Naive thymus-derived CD4-positive, alpha-beta T cell (primary cell): ENCODE measurements at regions not wholly inside any gene's neighbourhood (a gene's known extent, or its start where the extent isn't known, plus 50 kb on each side); places are given as distances from the start of the nearest gene placed in this dataset.

Source experiments
- ATAC-seq: fragments of 150-1000 bp; cut with Tn5 transposase; 2 replicates; pipeline ENCODE4 v1.10.0; 2021; ENCODE audit warnings: mild to moderate bottlenecking, moderate library complexity
- CTCF ChIA-PET: fragments of 350-600 bp; sonication (Branson Sonifier 250); formaldehyde crosslinking; loops from one replicate; lab custom pipeline; 2021; ENCODE audit warnings: antibody characterized with exemption; lab: Charles Lee
- POLR2A ChIA-PET: fragments of 350-600 bp; sonication (Branson Sonifier 250); formaldehyde crosslinking; loops from one replicate; lab custom pipeline; 2021; ENCODE audit warnings: antibody characterized with exemption, inconsistent platforms; lab: Charles Lee
- DNase-seq, 9 donors: peaks; one replicate each; pipeline versions ENCODE4 v3.0.0 to v3.0.0-alpha.2; 2020 to 2022; ENCODE audit warnings: mixed read lengths in 1 of 9
- H3K27ac ChIP-seq: one replicate; pipeline ENCODE4 v1.7.0; 2013; ENCODE audit warnings: mild to moderate bottlenecking, low read depth, low read length, moderate library complexity
- H3K27me3 ChIP-seq, 2 donors: one replicate each; pipeline ENCODE4 v1.7.0; 2013; ENCODE audit warnings: low read length in 2 of 2, mild to moderate bottlenecking in 2 of 2, moderate library complexity in 2 of 2; ENCODE audit not compliant: control insufficient read depth in 2 of 2, insufficient read depth in 2 of 2
- H3K36me3 ChIP-seq, 3 experiments: 1 replicate in 2 of 3; 2 replicates in 1 of 3; pipeline ENCODE4 v1.7.0; 2013; ENCODE audit warnings: low read length in 3 of 3, mild to moderate bottlenecking in 3 of 3, moderate library complexity in 1 of 3; ENCODE audit not compliant: insufficient read depth in 3 of 3, control insufficient read depth in 2 of 3
- H3K4me1 ChIP-seq, 2 donors: one replicate each; pipeline ENCODE4 v1.7.0; 2013; ENCODE audit warnings: low read length in 2 of 2, mild to moderate bottlenecking in 2 of 2, moderate library complexity in 1 of 2; ENCODE audit not compliant: control insufficient read depth in 2 of 2, insufficient read depth in 2 of 2
- H3K4me3 ChIP-seq: 2 replicates; pipeline ENCODE4 v1.7.0; 2013; ENCODE audit warnings: mild to moderate bottlenecking, low read length
- H3K9me3 ChIP-seq, 3 experiments: 1 replicate in 2 of 3; 2 replicates in 1 of 3; pipeline ENCODE4 v1.7.0; 2013; ENCODE audit warnings: low read length in 3 of 3; ENCODE audit not compliant: control insufficient read depth in 2 of 3
- H3K27ac Mint-ChIP-seq, 9 donors: one replicate each; pipeline ENCODE4 v1.8.0; 2020 to 2022; ENCODE audit warnings: mixed read lengths in 9 of 9, mild to moderate bottlenecking in 8 of 9, moderate library complexity in 5 of 9, inconsistent platforms in 2 of 9
- H3K27me3 Mint-ChIP-seq, 5 donors: one replicate each; pipeline ENCODE4 v1.8.0; 2021 to 2022; ENCODE audit warnings: mixed read lengths in 5 of 5, mild to moderate bottlenecking in 1 of 5
- H3K36me3 Mint-ChIP-seq, 5 donors: one replicate each; pipeline ENCODE4 v1.8.0; 2020 to 2022; ENCODE audit warnings: mixed read lengths in 5 of 5, mild to moderate bottlenecking in 3 of 5, inconsistent platforms in 1 of 5
- H3K4me1 Mint-ChIP-seq, 7 donors: one replicate each; pipeline ENCODE4 v1.8.0; 2020 to 2022; ENCODE audit warnings: mixed read lengths in 7 of 7, mild to moderate bottlenecking in 3 of 7, inconsistent platforms in 1 of 7
- H3K4me3 Mint-ChIP-seq, 10 donors: one replicate each; pipeline ENCODE4 v1.8.0; 2020 to 2022; ENCODE audit warnings: mild to moderate bottlenecking in 10 of 10, mixed read lengths in 10 of 10, moderate library complexity in 6 of 10, inconsistent platforms in 2 of 10
- H3K9me3 Mint-ChIP-seq, 11 donors: one replicate each; pipeline ENCODE4 v1.8.0; 2020 to 2022; ENCODE audit warnings: mixed read lengths in 11 of 11, mild to moderate bottlenecking in 4 of 11, inconsistent platforms in 1 of 11, moderate library complexity in 1 of 11
- intact Hi-C, 2 donors: fragments of 100-400 bp; cut with micrococcal nuclease; formaldehyde crosslinking; loops; one replicate each; pipeline ENCODE4 v1.15.1; 2023

DNA sequence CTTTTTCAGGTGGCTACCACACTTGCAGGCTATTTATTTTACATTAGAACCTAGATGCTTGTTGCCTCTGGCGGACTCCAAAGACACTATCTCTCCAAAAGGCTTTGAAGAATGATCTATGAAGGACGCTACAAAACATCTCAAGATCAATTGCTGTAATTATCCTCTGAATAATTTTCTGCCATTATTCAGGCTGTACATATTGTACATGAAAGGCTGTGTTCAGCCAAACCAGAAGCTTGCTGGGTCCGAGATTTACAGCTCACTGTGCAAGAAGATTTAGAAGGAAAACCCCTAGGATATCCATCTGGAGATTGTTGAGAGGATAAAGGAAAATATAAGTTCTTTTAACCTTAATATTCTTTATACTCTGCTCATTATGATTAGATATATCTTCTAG lies 523.6 kb upstream of the PLXNA2 start:
- H3K27ac ChIP-seq: no peak overlapping the region
- Mint-ChIP-seq H3K27me3 (peaks cover 0 to 6% (median 2%) of the 10 kb centered on the region in 5 donors), H3K9me3 (peaks cover 0 to 2% (median 0%) of the 10 kb centered on the region in 11 donors), H3K27ac (no peak overlapping the region), H3K4me3 (no peak overlapping the region), H3K36me3 (no peaks in the 10 kb centered on the region), H3K4me1 (no peaks in the 10 kb centered on the region)
- ChIA-PET CTCF (no interaction called here), POLR2A (no interaction called here)
- DNase-seq (no peak), ATAC-seq (no peak)
- no peaks in the 10 kb centered on the region for H3K27me3 ChIP-seq
- H3K4me1 ChIP-seq: no peaks in the 10 kb centered on the region
- no peaks in the 10 kb centered on the region for H3K36me3 ChIP-seq
- intact Hi-C loops: no loop called here
- no peaks in the 10 kb centered on the region for H3K9me3 ChIP-seq
- no peak overlapping the region for H3K4me3 ChIP-seq

DNA sequence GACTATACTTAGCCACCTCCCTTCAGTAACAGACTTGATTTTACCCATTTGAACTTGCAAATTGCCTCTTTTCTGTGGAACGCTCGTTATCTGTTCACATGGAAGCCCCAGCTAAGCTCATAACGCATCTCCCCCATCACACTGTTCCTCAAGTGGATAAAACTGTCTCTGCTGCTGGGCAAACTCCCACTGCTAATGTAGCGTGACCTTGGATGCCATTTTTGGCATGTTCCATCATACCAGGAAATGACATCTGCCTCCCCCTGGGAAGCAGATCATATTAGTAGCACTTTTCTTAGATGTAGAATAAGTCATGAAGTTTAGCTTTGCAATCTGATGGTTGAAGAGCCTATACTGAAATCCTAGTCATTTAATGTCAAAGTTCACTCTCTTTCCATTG lies 528.7 kb upstream of the PLXNA2 start:
- no peak overlapping the region for H3K4me3 Mint-ChIP-seq
- POLR2A ChIA-PET: no interaction called here
- H3K4me1 Mint-ChIP-seq: no peaks in the 10 kb centered on the region
- no peak for DNase-seq
- no peak overlapping the region for H3K27ac Mint-ChIP-seq
- Histone ChIP-seq H3K4me3 (no peak overlapping the region), H3K9me3 (no peaks in the 10 kb centered on the region), H3K27ac (no peak overlapping the region), H3K4me1 (no peaks in the 10 kb centered on the region), H3K27me3 (no peaks in the 10 kb centered on the region), H3K36me3 (no peaks in the 10 kb centered on the region)
- no peak for ATAC-seq
- CTCF ChIA-PET: no interaction called here
- H3K27me3 Mint-ChIP-seq: peaks cover 0 to 15% (median 4%) of the 10 kb centered on the region in 5 donors
- intact Hi-C loops: no loop called here
- peaks cover 0 to 10% (median 0%) of the 10 kb centered on the region in 11 donors for H3K9me3 Mint-ChIP-seq
- no peaks in the 10 kb centered on the region for H3K36me3 Mint-ChIP-seq

DNA sequence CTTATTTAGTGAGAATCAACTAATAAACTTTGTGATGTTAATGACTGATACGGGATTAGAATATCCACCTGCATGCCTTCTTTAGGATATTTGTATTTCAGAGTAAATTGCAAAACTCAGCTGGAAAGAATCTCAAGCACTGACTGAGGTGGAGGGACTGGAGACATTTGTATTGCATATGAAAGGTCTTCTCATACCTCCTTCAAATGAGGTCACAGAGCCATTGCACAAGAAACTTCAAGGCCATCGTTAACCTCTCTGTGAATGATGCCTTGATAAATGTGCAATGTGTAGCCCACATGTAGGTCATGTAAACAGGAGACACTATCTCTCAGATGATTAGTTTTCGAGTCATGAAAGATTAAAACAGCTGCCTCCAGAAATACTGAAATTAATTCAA lies 531.7 kb upstream of the PLXNA2 start:
- intact Hi-C loops: no loop called here
- POLR2A ChIA-PET: no interaction called here
- Histone ChIP-seq H3K4me3 (no peak overlapping the region), H3K27ac (no peak overlapping the region), H3K27me3 (no peaks in the 10 kb centered on the region), H3K9me3 (no peaks in the 10 kb centered on the region), H3K36me3 (no peaks in the 10 kb centered on the region), H3K4me1 (no peaks in the 10 kb centered on the region)
- CTCF ChIA-PET: no interaction called here
- no peaks in the 10 kb centered on the region for H3K36me3 Mint-ChIP-seq
- H3K27me3 Mint-ChIP-seq: peaks cover 0 to 15% (median 4%) of the 10 kb centered on the region in 5 donors
- no peak overlapping the region for H3K4me3 Mint-ChIP-seq
- H3K27ac Mint-ChIP-seq: no peak overlapping the region
- ATAC-seq: no peak
- H3K4me1 Mint-ChIP-seq: no peaks in the 10 kb centered on the region
- H3K9me3 Mint-ChIP-seq: peaks cover 0 to 10% (median 0%) of the 10 kb centered on the region in 11 donors
- DNase-seq: no peak

DNA sequence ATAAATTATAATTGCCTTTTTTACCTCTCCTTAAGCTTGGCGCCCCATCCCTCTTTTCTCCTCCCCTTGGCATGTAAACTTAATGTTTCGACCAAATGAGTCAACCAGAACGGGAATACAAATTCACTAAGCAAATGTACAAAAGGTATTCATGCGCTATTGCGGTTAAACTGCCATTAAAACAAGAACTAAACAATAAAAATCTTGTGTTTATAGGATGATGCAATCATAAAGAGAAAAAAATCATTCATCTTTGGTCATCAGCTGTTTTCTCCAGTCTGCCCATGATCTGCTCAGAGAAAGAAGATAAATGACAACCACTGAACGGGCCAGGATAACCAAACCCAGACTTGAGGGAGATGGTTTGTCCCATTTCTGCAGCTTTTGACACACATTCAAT lies 534.2 kb upstream of the PLXNA2 start:
- Histone ChIP-seq H3K36me3 (no peaks in the 10 kb centered on the region), H3K27me3 (no peaks in the 10 kb centered on the region), H3K4me3 (no peak overlapping the region), H3K9me3 (no peaks in the 10 kb centered on the region), H3K4me1 (no peaks in the 10 kb centered on the region), H3K27ac (no peak overlapping the region)
- intact Hi-C loops: no loop called here
- Mint-ChIP-seq H3K27ac (peak overlapping the region in 1 of 9 donors; percentile 32), H3K27me3 (peaks cover 0 to 12% (median 0%) of the 10 kb centered on the region in 5 donors), H3K4me1 (no peaks in the 10 kb centered on the region), H3K36me3 (no peaks in the 10 kb centered on the region), H3K4me3 (no peak overlapping the region), H3K9me3 (peaks cover 0 to 7% (median 0%) of the 10 kb centered on the region in 11 donors)
- POLR2A ChIA-PET: no interaction called here
- no peak for DNase-seq
- CTCF ChIA-PET: no interaction called here
- no peak for ATAC-seq

DNA sequence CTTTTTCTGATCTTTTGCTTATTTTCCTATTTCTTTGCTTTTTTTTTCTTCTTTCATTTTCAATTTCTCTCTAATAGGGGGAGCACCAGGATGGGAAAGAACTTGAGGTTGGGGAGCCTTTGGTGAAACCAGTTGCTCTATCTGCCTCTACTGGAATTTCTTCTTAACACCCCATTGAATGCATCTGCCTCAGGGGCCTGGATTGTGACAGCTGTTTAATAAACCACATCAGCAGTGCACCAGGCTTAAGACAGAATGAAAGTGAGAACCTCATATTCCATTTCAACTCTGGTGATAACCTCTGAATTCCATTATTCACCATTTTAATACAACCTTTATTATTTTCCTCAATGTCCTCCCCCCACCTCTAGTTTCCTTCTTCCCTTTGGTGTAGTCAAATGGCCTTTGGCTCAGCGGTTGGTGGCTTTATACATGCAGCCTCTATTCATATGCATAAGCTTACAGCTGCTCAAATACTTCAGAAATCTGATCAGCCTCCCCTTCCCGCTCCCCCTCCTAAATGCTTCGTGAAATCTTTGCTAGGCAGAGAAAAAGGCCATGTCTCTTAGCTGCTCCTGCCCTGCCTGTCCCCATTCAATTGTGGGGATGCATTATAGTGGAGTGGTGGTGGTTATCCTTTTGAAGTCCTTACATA lies 537.3 kb upstream of the PLXNA2 start:
- Mint-ChIP-seq H3K36me3 (no peaks in the 10 kb centered on the region), H3K4me3 (no peak overlapping the region), H3K4me1 (no peaks in the 10 kb centered on the region), H3K27me3 (peaks cover 0 to 9% (median 5%) of the 10 kb centered on the region in 5 donors), H3K27ac (no peak overlapping the region), H3K9me3 (peaks cover 0 to 3% (median 0%) of the 10 kb centered on the region in 11 donors)
- no peak overlapping the region for H3K4me3 ChIP-seq
- no peaks in the 10 kb centered on the region for H3K36me3 ChIP-seq
- ChIA-PET POLR2A (no interaction called here), CTCF (no interaction called here)
- ATAC-seq (no peak), DNase-seq (no peak)
- H3K9me3 ChIP-seq: no peaks in the 10 kb centered on the region
- H3K27me3 ChIP-seq: no peaks in the 10 kb centered on the region
- no peaks in the 10 kb centered on the region for H3K4me1 ChIP-seq
- H3K27ac ChIP-seq: no peak overlapping the region
- intact Hi-C loops: no loop called here

DNA sequence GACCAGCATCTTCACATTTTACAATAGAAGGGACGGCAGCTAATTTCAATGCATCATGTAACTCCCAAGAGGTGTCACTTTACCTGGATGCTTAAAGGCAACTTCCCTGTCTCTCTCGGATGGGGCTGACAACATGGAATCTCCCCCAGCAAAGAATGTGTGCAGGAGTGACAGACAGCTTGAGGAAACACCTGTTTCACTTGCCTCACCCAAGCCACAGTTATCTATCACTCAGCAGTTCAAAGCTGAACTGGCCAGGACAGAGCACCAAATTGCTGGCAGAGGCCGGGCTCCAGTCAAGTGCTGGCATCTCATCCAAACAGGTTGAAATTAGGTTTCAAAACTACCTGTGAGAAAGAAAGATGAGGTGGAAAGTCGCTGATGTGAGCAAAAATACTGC lies 538.0 kb upstream of the PLXNA2 start:
- POLR2A ChIA-PET: interaction anchor here (0.7 kb wide), 1 partner anchor 19 kb away, joined by 3 read pairs; no protein-coding TSS in a partner anchor
- DNase-seq (no peak), ATAC-seq (no peak)
- intact Hi-C loops: no loop called here
- Histone ChIP-seq H3K4me1 (no peaks in the 10 kb centered on the region), H3K27ac (no peak overlapping the region), H3K9me3 (no peaks in the 10 kb centered on the region), H3K4me3 (no peak overlapping the region), H3K36me3 (no peaks in the 10 kb centered on the region), H3K27me3 (no peaks in the 10 kb centered on the region)
- Mint-ChIP-seq H3K27ac (no peak overlapping the region), H3K27me3 (peaks cover 0 to 15% (median 9%) of the 10 kb centered on the region in 5 donors), H3K9me3 (peaks cover 0 to 3% (median 0%) of the 10 kb centered on the region in 11 donors), H3K4me1 (no peaks in the 10 kb centered on the region), H3K4me3 (no peak overlapping the region), H3K36me3 (no peaks in the 10 kb centered on the region)
- CTCF ChIA-PET: no interaction called here

DNA sequence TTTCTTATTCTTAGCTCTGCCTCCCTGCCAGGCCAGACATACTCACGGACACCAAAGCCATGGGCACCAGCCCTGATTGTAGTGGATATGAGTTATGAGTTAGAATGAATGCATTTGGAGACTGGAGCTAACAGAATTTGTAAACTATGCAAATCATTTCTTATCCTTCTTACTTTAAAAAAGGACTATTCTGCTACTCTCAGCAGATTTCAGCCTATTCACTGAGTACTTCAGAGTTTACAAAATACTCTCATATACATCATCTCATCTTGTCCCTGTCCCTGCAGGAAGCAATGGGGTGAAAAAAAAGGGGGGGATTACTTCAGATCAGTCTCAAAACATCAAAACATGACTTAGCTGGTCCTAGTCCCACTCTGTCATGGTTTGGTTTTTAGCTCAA lies 541.4 kb upstream of the PLXNA2 start:
- Histone ChIP-seq H3K27ac (no peak overlapping the region), H3K27me3 (no peaks in the 10 kb centered on the region), H3K4me1 (no peaks in the 10 kb centered on the region), H3K36me3 (no peaks in the 10 kb centered on the region), H3K9me3 (no peaks in the 10 kb centered on the region), H3K4me3 (no peak overlapping the region)
- Mint-ChIP-seq H3K27ac (no peak overlapping the region), H3K36me3 (no peaks in the 10 kb centered on the region), H3K4me3 (no peak overlapping the region), H3K27me3 (peaks cover 0 to 18% (median 9%) of the 10 kb centered on the region in 5 donors), H3K9me3 (peaks cover 0 to 2% (median 0%) of the 10 kb centered on the region in 11 donors), H3K4me1 (no peaks in the 10 kb centered on the region)
- ChIA-PET POLR2A (no interaction called here), CTCF (no interaction called here)
- DNase-seq: no peak
- intact Hi-C loops: no loop called here
- no peak for ATAC-seq
